HepG2 (cell line): ENCODE measurements at regions not wholly inside any gene's neighbourhood (a gene's known extent, or its start where the extent isn't known, plus 50 kb on each side); places are given as distances from the start of the nearest gene placed in this dataset.

Experiments
- ATAC-seq: fragments of 200-7000 bp; cut with Tn5 transposase; 3 replicates; pipeline ENCODE4 v1.9.1; 2020; ENCODE audit warnings: mild to moderate bottlenecking, moderate library complexity
- BruUV-seq: library from RNA; stranded (reverse); fragments of 400-500 nt; replicated peaks from 2 replicates; lab custom pipeline; 2021; lab: Mats Ljungman, UMichigan
- CTCF ChIA-PET: fragments of 300-600 bp; formaldehyde crosslinking; extraction: SDS; loops from one replicate; lab custom pipeline; 2021; ENCODE audit warnings: low total read pairs, inconsistent platforms, low intra/inter-chr PET ratio; lab: Yijun Ruan, JAX
- POLR2A ChIA-PET: fragments of 350-600 bp; sonication (Branson Sonifier 250); formaldehyde crosslinking; loops from one replicate; lab custom pipeline; 2020; ENCODE audit warnings: antibody characterized with exemption, inconsistent platforms; lab: Yijun Ruan, JAX
- DNase-seq: peaks from one replicate; pipeline ENCODE4 v3.0.0-alpha.2; 2015; ENCODE audit warnings: low spot score
- FAIRE-seq: peaks from 3 replicates; lab custom pipeline; 2011; peaks lifted over from hg19 to GRCh38; lab: Jason Lieb, UNC
- H2AFZ ChIP-seq: one replicate; pipeline ENCODE4 v1.6.1; 2011; ENCODE audit warnings: low read length, inconsistent platforms
- H3K27ac ChIP-seq: fragments of 300-600 bp; 3 replicates; pipeline ENCODE4 v1.8.0; 2011; ENCODE audit warnings: mixed run types, mild to moderate bottlenecking, mixed read lengths, low read length, inconsistent platforms; ENCODE audit not compliant: insufficient read depth; ENCODE audit errors: extremely low read length
- H3K27me3 ChIP-seq, 2 experiments: fragments of 200-600 bp in 1 of 2; 2 replicates in 1 of 2; 3 replicates in 1 of 2; pipeline versions ENCODE4 v1.6.0 to v1.8.0; 2011; ENCODE audit warnings: low read length in 2 of 2, mild to moderate bottlenecking in 2 of 2, moderate library complexity in 2 of 2, inconsistent platforms in 1 of 2; ENCODE audit not compliant: insufficient read depth in 2 of 2, control insufficient read depth in 1 of 2
- H3K36me3 ChIP-seq, 2 experiments: fragments of 200-600 bp in 1 of 2; replicated peaks in 1 of 2; 2 replicates in 1 of 2; 3 replicates in 1 of 2; pipeline versions ENCODE4 v1.5.1 to v1.8.0; 2011; ENCODE audit warnings: low read length in 2 of 2, inconsistent platforms in 1 of 2; ENCODE audit not compliant: insufficient read depth in 2 of 2, control insufficient read depth in 1 of 2
- H3K4me1 ChIP-seq: 2 replicates; pipeline ENCODE4 v1.5.1; 2012; ENCODE audit warnings: low read length, inconsistent platforms; ENCODE audit not compliant: insufficient read depth
- H3K4me2 ChIP-seq: 2 replicates; pipeline ENCODE4 v1.6.0; 2011; ENCODE audit warnings: low read depth, low read length, inconsistent platforms
- H3K4me3 ChIP-seq, 3 experiments: fragments of 200-600 bp in 1 of 3; sonication (generic), shearing (Covaris generic) in 1 of 3; replicated peaks in 1 of 3; 2 replicates each; pipeline ENCODE4 v1.5.1; 2011 to 2016; ENCODE audit warnings: low read length in 3 of 3, inconsistent platforms in 2 of 3, low read depth in 2 of 3, mild to moderate bottlenecking in 2 of 3, control low read depth in 1 of 3, mixed read lengths in 1 of 3; ENCODE audit not compliant: insufficient read depth in 1 of 3
- H3K79me2 ChIP-seq: one replicate; pipeline ENCODE4 v1.6.1; 2011; ENCODE audit warnings: low read length, inconsistent platforms; ENCODE audit not compliant: insufficient read depth
- H3K9ac ChIP-seq: 2 replicates; pipeline ENCODE4 v1.6.0; 2011; ENCODE audit warnings: mild to moderate bottlenecking, low read depth, low read length, inconsistent platforms; ENCODE audit not compliant: insufficient read depth
- H3K9me3 ChIP-seq: 2 replicates; pipeline ENCODE4 v1.5.1; 2012; ENCODE audit warnings: mild to moderate bottlenecking, low read length
- H4K20me1 ChIP-seq: 2 replicates; pipeline ENCODE4 v1.6.0; 2011; ENCODE audit warnings: inconsistent platforms, mild to moderate bottlenecking, low read length, moderate library complexity; ENCODE audit not compliant: insufficient read depth
- CENPT ChIP-seq: sonication (generic); formaldehyde crosslinking; IDR thresholded peaks from 2 replicates; pipeline ENCODE4 v1.8.0; 2022; ENCODE audit warnings: low read depth, mild to moderate bottlenecking, moderate library complexity, missing genetic modification reagents
- KDM1A ChIP-seq: IDR thresholded peaks from 2 replicates; pipeline ENCODE4 v1.6.1; 2016; ENCODE audit warnings: missing compliant biosample characterization
- MBNL3 ChIP-seq: fragments of 250-450 bp; sonication (Bioruptor Pico); conservative IDR thresholded peaks from 2 replicates; pipeline ENCODE4 v1.8.0; 2022; ENCODE audit warnings: mild to moderate bottlenecking, inconsistent platforms
- MTA1 ChIP-seq: sonication (generic); formaldehyde crosslinking; IDR thresholded peaks from 2 replicates; pipeline ENCODE4 v1.4.0; 2020; ENCODE audit warnings: missing genetic modification reagents, mild to moderate bottlenecking, borderline replicate concordance
- NFE2L2 ChIP-seq: fragments of 150-350 bp; IDR thresholded peaks from 2 replicates; pipeline ENCODE4 v1.6.1; 2014; ENCODE audit warnings: low read length
- TEF ChIP-seq: sonication (generic); formaldehyde crosslinking; IDR thresholded peaks from 2 replicates; pipeline ENCODE4 v1.5.0; 2020; ENCODE audit warnings: missing genetic modification reagents
- ZGPAT ChIP-seq: IDR thresholded peaks from 2 replicates; pipeline ENCODE4 v1.6.1; 2016; ENCODE audit warnings: mild to moderate bottlenecking
- WGBS: methylation state at CpG from one replicate; pipeline ENCODE4 v1.1.6; 2017; ENCODE audit warnings: low lambda C conversion rate; 5-methylcytosine and 5-hydroxymethylcytosine counted together
- in situ Hi-C: cut with HindIII; loops from 2 replicates; pipeline ENCODE4 v1.10.0; 2017; ENCODE audit warnings: low pct_unique_long_range_greater_than_20kb; ENCODE audit not compliant: extremely low pct_ligation_motif_present
- intact Hi-C: fragments of 100-400 bp; cut with micrococcal nuclease; formaldehyde crosslinking; loops from one replicate; pipeline ENCODE4 v1.10.0; 2022; ENCODE audit not compliant: unreplicated experiment
- TF ChIP-seq, protein P1 (sequence below): sonication (generic); formaldehyde crosslinking; IDR thresholded peaks from 2 replicates; pipeline ENCODE4 v1.4.0; 2020; ENCODE audit warnings: mild to moderate bottlenecking, missing genetic modification reagents
- TF ChIP-seq, protein P2 (sequence below): sonication (generic); formaldehyde crosslinking; conservative IDR thresholded peaks from 2 replicates; pipeline ENCODE4 v1.8.0; 2022; ENCODE audit warnings: mild to moderate bottlenecking, moderate library complexity, missing genetic modification reagents

DNA sequence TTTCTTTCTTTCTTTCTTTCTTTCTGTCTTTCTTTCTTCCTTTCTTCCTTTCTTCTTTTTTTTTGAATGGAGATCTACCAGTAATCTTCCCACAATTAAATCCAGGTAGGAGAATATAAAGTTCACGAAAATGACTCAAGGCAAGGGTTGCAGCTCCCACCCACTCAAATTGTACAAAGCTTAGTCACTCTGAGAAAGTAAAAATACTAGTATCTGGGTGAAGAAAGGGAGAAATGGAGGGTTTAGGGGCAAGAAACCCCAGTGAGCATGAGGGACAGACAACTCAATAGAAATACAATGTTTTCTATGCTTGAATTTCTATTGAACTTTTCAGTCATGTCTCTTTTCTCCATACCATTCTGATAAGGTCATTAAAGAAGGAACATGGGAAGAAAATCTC, 200.8 kb downstream of the GATA3 start:
- H3K36me3 ChIP-seq: no peaks in the 10 kb centered on the region
- no TSS peak for BruUV-seq
- no peak overlapping the region for H2AFZ ChIP-seq
- no peaks in the 10 kb centered on the region for H3K79me2 ChIP-seq
- H3K27ac ChIP-seq: no peak overlapping the region
- no peak for FAIRE-seq
- no peak overlapping the region for H3K9ac ChIP-seq
- CTCF ChIA-PET: no interaction called here
- H3K4me3 ChIP-seq: no peak overlapping the region
- H3K4me2 ChIP-seq: no peak overlapping the region
- POLR2A ChIA-PET: no interaction called here
- no peaks in the 10 kb centered on the region for H3K27me3 ChIP-seq
- in situ Hi-C loops: no loop called here
- DNase-seq: no peak
- H3K9me3 ChIP-seq: no peaks in the 10 kb centered on the region
- TF ChIP-seq MBNL3 (CRISPR knock-in tag): no peak
- TF ChIP-seq, protein P1, sequence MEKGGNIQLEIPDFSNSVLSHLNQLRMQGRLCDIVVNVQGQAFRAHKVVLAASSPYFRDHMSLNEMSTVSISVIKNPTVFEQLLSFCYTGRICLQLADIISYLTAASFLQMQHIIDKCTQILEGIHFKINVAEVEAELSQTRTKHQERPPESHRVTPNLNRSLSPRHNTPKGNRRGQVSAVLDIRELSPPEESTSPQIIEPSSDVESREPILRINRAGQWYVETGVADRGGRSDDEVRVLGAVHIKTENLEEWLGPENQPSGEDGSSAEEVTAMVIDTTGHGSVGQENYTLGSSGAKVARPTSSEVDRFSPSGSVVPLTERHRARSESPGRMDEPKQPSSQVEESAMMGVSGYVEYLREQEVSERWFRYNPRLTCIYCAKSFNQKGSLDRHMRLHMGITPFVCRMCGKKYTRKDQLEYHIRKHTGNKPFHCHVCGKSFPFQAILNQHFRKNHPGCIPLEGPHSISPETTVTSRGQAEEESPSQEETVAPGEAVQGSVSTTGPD (CRISPR knock-in tag): no peak
- no peak for TF ChIP-seq KDM1A (CRISPR knock-in tag)
- no peak for TF ChIP-seq TEF (CRISPR knock-in tag)
- no peak for TF ChIP-seq NFE2L2
- TF ChIP-seq MTA1 (CRISPR knock-in tag): no peak
- TF ChIP-seq, protein P2, sequence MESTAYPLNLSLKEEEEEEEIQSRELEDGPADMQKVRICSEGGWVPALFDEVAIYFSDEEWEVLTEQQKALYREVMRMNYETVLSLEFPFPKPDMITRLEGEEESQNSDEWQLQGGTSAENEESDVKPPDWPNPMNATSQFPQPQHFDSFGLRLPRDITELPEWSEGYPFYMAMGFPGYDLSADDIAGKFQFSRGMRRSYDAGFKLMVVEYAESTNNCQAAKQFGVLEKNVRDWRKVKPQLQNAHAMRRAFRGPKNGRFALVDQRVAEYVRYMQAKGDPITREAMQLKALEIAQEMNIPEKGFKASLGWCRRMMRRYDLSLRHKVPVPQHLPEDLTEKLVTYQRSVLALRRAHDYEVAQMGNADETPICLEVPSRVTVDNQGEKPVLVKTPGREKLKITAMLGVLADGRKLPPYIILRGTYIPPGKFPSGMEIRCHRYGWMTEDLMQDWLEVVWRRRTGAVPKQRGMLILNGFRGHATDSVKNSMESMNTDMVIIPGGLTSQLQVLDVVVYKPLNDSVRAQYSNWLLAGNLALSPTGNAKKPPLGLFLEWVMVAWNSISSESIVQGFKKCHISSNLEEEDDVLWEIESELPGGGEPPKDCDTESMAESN (CRISPR knock-in tag): no peak
- no peak for TF ChIP-seq CENPT (CRISPR knock-in tag)
- TF ChIP-seq ZGPAT (CRISPR knock-in tag): no peak
- TF ChIP-seq, all 625 proteins: peak for 0
- Histone ChIP-seq H4K20me1 (no peaks in the 10 kb centered on the region), H3K4me1 (no peaks in the 10 kb centered on the region)
- ATAC-seq: no peak
- intact Hi-C loops: no loop called here
- 0% methylated on average over 1 of the region's 1 CpG for WGBS
